Choroid plexus epithelial cell (primary cell): ENCODE measurements at regions not wholly inside any gene's neighbourhood (a gene's known extent, or its start where the extent isn't known, plus 50 kb on each side); places are given as distances from the start of the nearest gene placed in this dataset.
"Not testable (repeated sequence)": the region's sequence is repeated elsewhere in the genome, so short reads cannot be mapped to it uniquely, and the experiment has no call there.

Source experiments
- DNase-seq: peaks from one replicate; pipeline ENCODE4 v3.0.0-alpha.2; 2010; ENCODE audit warnings: low read depth
- H3K4me3 ChIP-seq: 2 replicates; pipeline ENCODE4 v1.5.1; 2011; ENCODE audit warnings: low read depth, mild to moderate bottlenecking, control low read depth, low read length, moderate library complexity
- CTCF ChIP-seq: conservative IDR thresholded peaks from 2 replicates; pipeline ENCODE4 v1.5.1; 2011; ENCODE audit warnings: low read depth, mild to moderate bottlenecking, control low read depth, inconsistent platforms, low read length, moderate library complexity

- no peak for DNase-seq
- H3K4me3 ChIP-seq = no peak overlapping the region
- no peak for TF ChIP-seq CTCF
Measured at GRCh38 chr21:38092051-38092450, 164.7 kb upstream of the KCNJ15 start.

- DNase-seq = peak; percentile 1
- no peak for TF ChIP-seq CTCF
- H3K4me3 ChIP-seq = no peak overlapping the region
Measured at GRCh38 chr21:38095220-38095619, 161.6 kb upstream of the KCNJ15 start.

- no peak for DNase-seq
- H3K4me3 ChIP-seq = no peak overlapping the region
- no peak for TF ChIP-seq CTCF
Measured at GRCh38 chr21:38097789-38098188, 159.0 kb upstream of the KCNJ15 start.

GRCh38 chr21:38112219-38112789 lies 144.5 kb upstream of the KCNJ15 start:
- no peak for TF ChIP-seq CTCF
- H3K4me3 ChIP-seq = no peak overlapping the region
- no peak for DNase-seq

GRCh38 chr21:38114717-38115333 lies 142.0 kb upstream of the KCNJ15 start:
- no peak for TF ChIP-seq CTCF
- DNase-seq = no peak
- H3K4me3 ChIP-seq = no peak overlapping the region

GRCh38 chr21:38115870-38116269 lies 140.9 kb upstream of the KCNJ15 start:
- TF ChIP-seq CTCF = no peak
- H3K4me3 ChIP-seq = no peak overlapping the region
- DNase-seq = no peak

GRCh38 chr21:38119793-38120192 lies 137.0 kb upstream of the KCNJ15 start:
- no peak for DNase-seq
- no peak for TF ChIP-seq CTCF

GRCh38 chr21:38120679-38120983 lies 136.2 kb upstream of the KCNJ15 start:
- not testable (repeated sequence) for DNase-seq, H3K4me3 ChIP-seq

More at GRCh38 chr21:38119793-38120192, 137.0 kb upstream of the KCNJ15 start:
- no peak overlapping the region for H3K4me3 ChIP-seq
